B cell (primary cell): ENCODE measurements at regions not wholly inside any gene's neighbourhood (a gene's known extent, or its start where the extent isn't known, plus 50 kb on each side); places are given as distances from the start of the nearest gene placed in this dataset.

ENCODE experiments used
- ATAC-seq: fragments of 200-7000 bp; cut with Tn5 transposase; one replicate; pipeline ENCODE4 v1.10.0; 2021; ENCODE audit warnings: low read depth, mild to moderate bottlenecking, moderate number of reproducible peaks, moderate library complexity
- CTCF ChIA-PET: fragments of 350-600 bp; sonication (Branson Sonifier 250); formaldehyde crosslinking; loops from one replicate; lab custom pipeline; 2021; ENCODE audit warnings: antibody characterized with exemption, inconsistent platforms; lab: Charles Lee
- POLR2A ChIA-PET: fragments of 350-600 bp; sonication (Branson Sonifier 250); formaldehyde crosslinking; loops from one replicate; lab custom pipeline; 2021; ENCODE audit warnings: antibody characterized with exemption; lab: Charles Lee
- DNase-seq: peaks from one replicate; pipeline ENCODE4 v3.0.0; 2013
- H2AFZ ChIP-seq: 2 replicates; pipeline ENCODE4 v1.6.1; 2012; ENCODE audit warnings: mild to moderate bottlenecking, low read depth, low read length; ENCODE audit not compliant: insufficient read depth, poor library complexity, severe bottlenecking
- H3K27ac ChIP-seq, 2 donors: 1 replicate in 1 of 2; 2 replicates in 1 of 2; pipeline ENCODE4 v1.5.1; 2012 to 2013; ENCODE audit warnings: low read length in 2 of 2, mild to moderate bottlenecking in 2 of 2, moderate library complexity in 1 of 2
- H3K27me3 ChIP-seq, 4 experiments: fragments of 200-600 bp in 1 of 4; sonication (generic) in 1 of 4; replicated peaks in 1 of 4; 1 replicate in 2 of 4; 2 replicates in 2 of 4; pipeline versions ENCODE4 v1.6.1 to v1.7.0; 2013 to 2016; ENCODE audit warnings: low read length in 3 of 4, mild to moderate bottlenecking in 2 of 4, mixed read lengths in 1 of 4, moderate library complexity in 1 of 4; ENCODE audit not compliant: insufficient read depth in 4 of 4, control insufficient read depth in 3 of 4; ENCODE audit errors: control extremely low read depth in 1 of 4
- H3K36me3 ChIP-seq, 2 experiments: replicated peaks in 1 of 2; 1 replicate in 1 of 2; 2 replicates in 1 of 2; pipeline versions ENCODE4 v1.6.1 to v1.7.1; 2013; ENCODE audit warnings: low read length in 1 of 2; ENCODE audit not compliant: insufficient read depth in 2 of 2, control insufficient read depth in 1 of 2; ENCODE audit errors: control extremely low read depth in 1 of 2, extremely low read depth in 1 of 2
- H3K4me1 ChIP-seq, 2 donors: fragments of 200-600 bp in 1 of 2; sonication (generic) in 1 of 2; 1 replicate in 1 of 2; 2 replicates in 1 of 2; pipeline versions ENCODE4 v1.5.1 to v1.6.1; 2013 to 2017; ENCODE audit warnings: low read length in 2 of 2; ENCODE audit not compliant: control insufficient read depth in 2 of 2, insufficient read depth in 2 of 2
- H3K4me2 ChIP-seq: replicated peaks from 2 replicates; pipeline ENCODE3; 2012; ENCODE audit warnings: mild to moderate bottlenecking, low read depth, low read length; ENCODE audit not compliant: poor library complexity, severe bottlenecking
- H3K4me3 ChIP-seq, 5 experiments: fragments of 200-600 bp in 1 of 5; sonication (generic) in 1 of 5; 1 replicate in 3 of 5; 2 replicates in 2 of 5; pipeline versions ENCODE4 v1.5.1 to v1.7.0; 2011 to 2016; ENCODE audit warnings: low read length in 4 of 5, mild to moderate bottlenecking in 4 of 5, low read depth in 2 of 5, control low read depth in 1 of 5, moderate library complexity in 1 of 5; ENCODE audit not compliant: insufficient read depth in 1 of 5; ENCODE audit errors: control extremely low read depth in 1 of 5, extremely low read depth in 1 of 5
- H3K79me2 ChIP-seq: fragments of 200-600 bp; sonication (generic); one replicate; pipeline ENCODE4 v1.6.0; 2016; ENCODE audit warnings: low read length; ENCODE audit not compliant: control insufficient read depth, insufficient read depth
- H3K9ac ChIP-seq: fragments of 200-600 bp; sonication (generic); 2 replicates; pipeline ENCODE4 v1.6.1; 2017; ENCODE audit warnings: mild to moderate bottlenecking, low read length, moderate library complexity
- H3K9me3 ChIP-seq, 3 donors: one replicate each; pipeline versions ENCODE4 v1.6.1 to v1.7.1; 2013; ENCODE audit warnings: low read length in 2 of 3; ENCODE audit not compliant: control insufficient read depth in 2 of 3, insufficient read depth in 1 of 3; ENCODE audit errors: control extremely low read depth in 1 of 3
- H4K20me1 ChIP-seq: 2 replicates; pipeline ENCODE4 v1.6.0; 2012; ENCODE audit warnings: mild to moderate bottlenecking, low read length; ENCODE audit not compliant: insufficient read depth, control insufficient read depth, poor library complexity, severe bottlenecking
- H3K27ac Mint-ChIP-seq: one replicate; pipeline ENCODE4 v1.8.0; 2021; ENCODE audit warnings: mixed read lengths
- H3K27me3 Mint-ChIP-seq: one replicate; pipeline ENCODE4 v1.8.0; 2021; ENCODE audit warnings: mixed read lengths
- H3K4me1 Mint-ChIP-seq: one replicate; pipeline ENCODE4 v1.8.0; 2021; ENCODE audit warnings: mixed read lengths
- H3K4me3 Mint-ChIP-seq: one replicate; pipeline ENCODE4 v1.8.0; 2021; ENCODE audit warnings: mixed read lengths
- H3K9me3 Mint-ChIP-seq: one replicate; pipeline ENCODE4 v1.8.0; 2022; ENCODE audit warnings: mixed read lengths; ENCODE audit not compliant: insufficient read depth
- EZH2 ChIP-seq: IDR thresholded peaks from 2 replicates; pipeline ENCODE4 v1.6.1; 2012; ENCODE audit warnings: borderline replicate concordance, low read depth, mild to moderate bottlenecking, moderate library complexity, low read length; ENCODE audit not compliant: insufficient read depth, poor library complexity, severe bottlenecking
- WGBS: methylation state at CpG from one replicate; pipeline ENCODE4 v1.1.5; 2013; ENCODE audit warnings: missing lambda C conversion rate; ENCODE audit not compliant: insufficient coverage; 5-methylcytosine and 5-hydroxymethylcytosine counted together
- intact Hi-C: fragments of 100-400 bp; cut with micrococcal nuclease; formaldehyde crosslinking; loops from one replicate; pipeline ENCODE4 v1.10.0; 2022
- TF ChIP-seq, protein P1 (sequence below): fragments of 200-600 bp; IDR thresholded peaks from one replicate; pipeline ENCODE4 v1.8.0; 2022; ENCODE audit warnings: antibody characterized with exemption, mild to moderate bottlenecking

DNA sequence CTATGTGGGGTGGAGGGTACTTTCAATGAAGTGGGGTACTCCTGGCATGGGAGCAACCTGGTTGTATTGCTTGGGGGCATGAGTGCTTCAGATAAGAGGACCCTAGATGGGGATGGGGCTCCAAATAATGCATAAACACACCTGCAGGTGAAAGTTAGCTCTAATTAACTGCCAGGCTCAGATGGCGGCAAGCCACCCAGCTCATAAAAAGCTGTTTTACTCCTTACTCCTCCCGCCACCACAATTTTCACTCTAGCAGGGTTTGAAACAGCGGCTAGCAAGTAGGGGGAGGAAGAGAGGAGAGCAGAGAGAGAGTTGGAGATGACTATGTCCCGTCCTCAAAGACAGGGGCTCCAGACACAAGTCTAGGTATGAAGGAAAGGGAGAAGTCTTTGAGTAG lies 117.7 kb upstream of the WSCD1 start:
- POLR2A ChIA-PET = no interaction called here
- WGBS = 82% methylated on average over 1 of the region's 4 CpGs
- intact Hi-C loops = no loop called here
- no peaks in the 10 kb centered on the region for H3K4me1 ChIP-seq
- H3K36me3 ChIP-seq = no peaks in the 10 kb centered on the region
- no peak for DNase-seq
- H3K27ac Mint-ChIP-seq = no peak overlapping the region
- TF ChIP-seq EZH2 = no peak
- TF ChIP-seq, protein P1, sequence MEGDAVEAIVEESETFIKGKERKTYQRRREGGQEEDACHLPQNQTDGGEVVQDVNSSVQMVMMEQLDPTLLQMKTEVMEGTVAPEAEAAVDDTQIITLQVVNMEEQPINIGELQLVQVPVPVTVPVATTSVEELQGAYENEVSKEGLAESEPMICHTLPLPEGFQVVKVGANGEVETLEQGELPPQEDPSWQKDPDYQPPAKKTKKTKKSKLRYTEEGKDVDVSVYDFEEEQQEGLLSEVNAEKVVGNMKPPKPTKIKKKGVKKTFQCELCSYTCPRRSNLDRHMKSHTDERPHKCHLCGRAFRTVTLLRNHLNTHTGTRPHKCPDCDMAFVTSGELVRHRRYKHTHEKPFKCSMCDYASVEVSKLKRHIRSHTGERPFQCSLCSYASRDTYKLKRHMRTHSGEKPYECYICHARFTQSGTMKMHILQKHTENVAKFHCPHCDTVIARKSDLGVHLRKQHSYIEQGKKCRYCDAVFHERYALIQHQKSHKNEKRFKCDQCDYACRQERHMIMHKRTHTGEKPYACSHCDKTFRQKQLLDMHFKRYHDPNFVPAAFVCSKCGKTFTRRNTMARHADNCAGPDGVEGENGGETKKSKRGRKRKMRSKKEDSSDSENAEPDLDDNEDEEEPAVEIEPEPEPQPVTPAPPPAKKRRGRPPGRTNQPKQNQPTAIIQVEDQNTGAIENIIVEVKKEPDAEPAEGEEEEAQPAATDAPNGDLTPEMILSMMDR = no peak
- no peak for ATAC-seq
- H3K4me3 ChIP-seq = no peak overlapping the region
- no peak overlapping the region for H3K4me3 Mint-ChIP-seq
- no peaks in the 10 kb centered on the region for H3K4me1 Mint-ChIP-seq
- H3K9ac ChIP-seq = no peak overlapping the region
- H3K79me2 ChIP-seq = no peaks in the 10 kb centered on the region
- no peak overlapping the region for H2AFZ ChIP-seq
- H4K20me1 ChIP-seq = no peaks in the 10 kb centered on the region
- peaks cover 0 to 3% (median 0%) of the 10 kb centered on the region in 4 experiments for H3K27me3 ChIP-seq
- no peak overlapping the region for H3K4me2 ChIP-seq
- peaks cover 4% of the 10 kb centered on the region for H3K9me3 Mint-ChIP-seq
- H3K27ac ChIP-seq = no peak overlapping the region
- CTCF ChIA-PET = no interaction called here
- peaks cover 33% of the 10 kb centered on the region for H3K27me3 Mint-ChIP-seq
- H3K9me3 ChIP-seq = peaks cover 0 to 7% (median 0%) of the 10 kb centered on the region in 3 donors

DNA sequence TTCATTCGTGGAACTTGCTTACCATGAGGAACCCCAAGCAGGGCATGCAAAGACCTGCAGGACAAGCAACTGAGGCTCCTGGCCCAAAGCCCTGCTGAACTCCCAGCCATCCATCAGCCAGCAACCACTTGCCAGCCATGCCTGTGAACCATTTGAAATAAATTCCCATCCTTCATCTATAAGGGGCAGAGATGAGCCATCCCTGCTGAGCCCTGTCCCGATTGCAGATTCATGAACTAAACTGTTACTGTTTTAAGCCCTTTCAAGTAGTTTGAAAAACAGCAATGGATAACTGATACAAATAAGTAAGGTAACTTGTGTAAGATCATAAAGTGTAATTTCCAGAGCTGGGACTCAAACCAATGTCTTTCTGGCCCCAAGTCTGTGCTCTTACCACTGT lies 114.4 kb upstream of the WSCD1 start:
- Mint-ChIP-seq H3K4me3 (no peak overlapping the region), H3K4me1 (no peaks in the 10 kb centered on the region), H3K9me3 (peaks cover 7% of the 10 kb centered on the region), H3K27ac (no peak overlapping the region), H3K27me3 (peaks cover 17% of the 10 kb centered on the region)
- H3K4me3 ChIP-seq = no peak overlapping the region
- no peak overlapping the region for H3K9ac ChIP-seq
- ChIA-PET CTCF (no interaction called here), POLR2A (no interaction called here)
- DNase-seq (no peak), ATAC-seq (no peak)
- H3K4me2 ChIP-seq = no peak overlapping the region
- H3K36me3 ChIP-seq = no peaks in the 10 kb centered on the region
- H2AFZ ChIP-seq = no peak overlapping the region
- peaks cover 0 to 7% (median 0%) of the 10 kb centered on the region in 3 donors for H3K9me3 ChIP-seq
- 73% methylated on average over 1 of the region's 2 CpGs for WGBS
- H3K27ac ChIP-seq = no peak overlapping the region
- H3K27me3 ChIP-seq = peaks cover 0 to 3% (median 0%) of the 10 kb centered on the region in 4 experiments
- H3K4me1 ChIP-seq = no peaks in the 10 kb centered on the region
- intact Hi-C loops = no loop called here
- TF ChIP-seq, protein P1 = no peak
- TF ChIP-seq EZH2 = no peak
- no peaks in the 10 kb centered on the region for H4K20me1 ChIP-seq
- H3K79me2 ChIP-seq = no peaks in the 10 kb centered on the region
